ENCODE measurements at regions not wholly inside any gene's neighbourhood (a gene's known extent, or its start where the extent isn't known, plus 50 kb on each side); places are given as distances from the start of the nearest gene placed in this dataset.

- no peak overlapping the region for H3K4me2 ChIP-seq (ENCODE audit: low read length)
- intact Hi-C loops (cut with micrococcal nuclease) = no loop called here
Observed at GRCh38 chr18:22605736-22606135, 188.0 kb upstream of the CTAGE1 start.

More at GRCh38 chr18:22605736-22606135, 188.0 kb upstream of the CTAGE1 start:
- ChIA-PET RAD21 (ENCODE audit: low non-redundant PET in 1 of 2, low total read pairs in 2 of 2, uncharacterized antibody in 2 of 2, unreplicated experiment in 2 of 2) (no interaction called here), POLR2A (no interaction called here), CTCF (no interaction called here)
- no peak overlapping the region for H3K4me3 ChIP-seq (replicated peaks in 1 of 2; ENCODE audit: low read depth in 1 of 2, low read length in 2 of 2)
- no peaks in the 10 kb centered on the region for H3K9me2 ChIP-seq (ENCODE audit: insufficient read depth)
- no TSS peak for BruUV-seq (replicated peaks)
- H3K9me3 ChIP-seq (ENCODE audit: control insufficient read depth in 1 of 2, insufficient read depth in 1 of 2, low read depth in 1 of 2, low read length in 2 of 2) = no peaks in the 10 kb centered on the region
- H3K9ac ChIP-seq (ENCODE audit: low read length) = no peak overlapping the region
- no peaks in the 10 kb centered on the region for H4K20me1 ChIP-seq (ENCODE audit: insufficient read depth)
- no peak overlapping the region for H2AFZ ChIP-seq (ENCODE audit: low read depth, low read length, poor library complexity, severe bottlenecking)
- no peak for TF ChIP-seq ELF1 (IDR thresholded peaks at IDR 0.05; ENCODE audit: borderline replicate concordance, low read depth)
- no peak for TF ChIP-seq CEBPB (IDR thresholded peaks at IDR 0.05; ENCODE audit: low read depth)
- TF ChIP-seq YY1 (IDR thresholded peaks at IDR 0.05; ENCODE audit: extremely low read depth, insufficient replicate concordance, low read depth, low read length) = no peak
- TF ChIP-seq CTCF (IDR thresholded peaks at IDR 0.05 in 2 of 3, conservative IDR thresholded peaks at IDR 0.05 in 1 of 3; ENCODE audit: borderline replicate concordance in 1 of 3, insufficient read depth in 1 of 3, low read depth in 2 of 3, low read length in 2 of 3) = no peak
- no peak for TF ChIP-seq EZH2phosphoT487 (IDR thresholded peaks at IDR 0.05; ENCODE audit: borderline replicate concordance)
- TF ChIP-seq EGR1 (IDR thresholded peaks at IDR 0.05; ENCODE audit: low read depth) = no peak
- no peak for TF ChIP-seq TCF7L2 (IDR thresholded peaks at IDR 0.05; ENCODE audit: borderline replicate concordance, extremely low read depth, insufficient read depth, insufficient read length)
- TF ChIP-seq SRF (IDR thresholded peaks at IDR 0.05; ENCODE audit: low read depth) = no peak
- TF ChIP-seq REST (IDR thresholded peaks at IDR 0.05; ENCODE audit: low read depth) = no peak
- TF ChIP-seq ZFX (IDR thresholded peaks at IDR 0.05) = no peak
- TF ChIP-seq SP1 (IDR thresholded peaks at IDR 0.05; ENCODE audit: low read depth) = no peak
- no peak for TF ChIP-seq FOSL1 (IDR thresholded peaks at IDR 0.05; ENCODE audit: low read depth)
- TF ChIP-seq EZH2 (IDR thresholded peaks at IDR 0.05) = no peak
- TF ChIP-seq RAD21 (IDR thresholded peaks at IDR 0.05; ENCODE audit: low read depth) = no peak
- no peak for TF ChIP-seq MAX (IDR thresholded peaks at IDR 0.05)
- no peak for TF ChIP-seq CBX3 (IDR thresholded peaks at IDR 0.05; ENCODE audit: low read depth)
- no peak for TF ChIP-seq ZBTB33 (IDR thresholded peaks at IDR 0.05; ENCODE audit: extremely low read depth, insufficient replicate concordance, low read length)
- no peak for TF ChIP-seq ATF3 (IDR thresholded peaks at IDR 0.05)
- TF ChIP-seq POLR2A (IDR thresholded peaks at IDR 0.05; ENCODE audit: borderline replicate concordance, extremely low read depth, insufficient read depth, insufficient read length) = no peak
- TF ChIP-seq POLR2AphosphoS5 (IDR thresholded peaks at IDR 0.05; ENCODE audit: low read depth, low read length) = no peak
- H3K27me3 ChIP-seq (ENCODE audit: insufficient read depth, low read length) = no peaks in the 10 kb centered on the region
- ATAC-seq (no peak), DNase-seq (ENCODE audit: low read depth, low spot score) (no peak)
- no peaks in the 10 kb centered on the region for H3K4me1 ChIP-seq (ENCODE audit: control insufficient read depth in 1 of 2, insufficient read depth in 2 of 2, low read length in 2 of 2)
- H3K27ac ChIP-seq (ENCODE audit: low read depth, low read length) = no peak overlapping the region
- H3K36me3 ChIP-seq (ENCODE audit: control insufficient read depth in 1 of 2, insufficient read depth in 2 of 2, low read length in 2 of 2) = no peaks in the 10 kb centered on the region
- no peaks in the 10 kb centered on the region for H3K79me2 ChIP-seq (ENCODE audit: insufficient read depth, low read length)

All from HCT116 (cell line).